ENCODE measurements at regions not wholly inside any gene's neighbourhood (a gene's known extent, or its start where the extent isn't known, plus 50 kb on each side); places are given as distances from the start of the nearest gene placed in this dataset.

- POLR2A ChIA-PET = no interaction called here
- intact Hi-C loops (cut with micrococcal nuclease) = no loop called here
- no peak for DNase-seq (ENCODE audit: low read depth, low spot score)
- H3K4me3 ChIP-seq (replicated peaks in 1 of 2; ENCODE audit: low read depth in 1 of 2, low read length in 2 of 2) = no peak overlapping the region
- no peak overlapping the region for H2AFZ ChIP-seq (ENCODE audit: low read depth, low read length, poor library complexity, severe bottlenecking)
- H3K4me1 ChIP-seq (ENCODE audit: control insufficient read depth in 1 of 2, insufficient read depth in 2 of 2, low read length in 2 of 2) = no peaks in the 10 kb centered on the region
- BruUV-seq (replicated peaks) = no TSS peak
- no peaks in the 10 kb centered on the region for H3K9me2 ChIP-seq (ENCODE audit: insufficient read depth)
- H4K20me1 ChIP-seq (ENCODE audit: insufficient read depth) = no peaks in the 10 kb centered on the region
- no peak overlapping the region for H3K9ac ChIP-seq (ENCODE audit: low read length)
- no peaks in the 10 kb centered on the region for H3K27me3 ChIP-seq (ENCODE audit: insufficient read depth, low read length)
- no peak overlapping the region for H3K4me2 ChIP-seq (ENCODE audit: low read length)
- RAD21 ChIA-PET (ENCODE audit: low non-redundant PET in 1 of 2, low total read pairs in 2 of 2, uncharacterized antibody in 2 of 2, unreplicated experiment in 2 of 2) = no interaction called here
- H3K27ac ChIP-seq (ENCODE audit: low read depth, low read length) = no peak overlapping the region
- H3K79me2 ChIP-seq (ENCODE audit: insufficient read depth, low read length) = no peaks in the 10 kb centered on the region
- H3K36me3 ChIP-seq (ENCODE audit: control insufficient read depth in 1 of 2, insufficient read depth in 2 of 2, low read length in 2 of 2) = no peaks in the 10 kb centered on the region
- TF ChIP-seq ZBTB33 (IDR thresholded peaks at IDR 0.05; ENCODE audit: extremely low read depth, insufficient replicate concordance, low read length) (no peak), POLR2AphosphoS5 (IDR thresholded peaks at IDR 0.05; ENCODE audit: low read depth, low read length) (no peak), MAX (IDR thresholded peaks at IDR 0.05) (no peak), CEBPB (IDR thresholded peaks at IDR 0.05; ENCODE audit: low read depth) (no peak), ZNF274 (IDR thresholded peaks at IDR 0.05; ENCODE audit: low read depth, low read length) (no peak), SP1 (IDR thresholded peaks at IDR 0.05; ENCODE audit: low read depth) (no peak), YY1 (IDR thresholded peaks at IDR 0.05; ENCODE audit: extremely low read depth, insufficient replicate concordance, low read depth, low read length) (no peak), RAD21 (IDR thresholded peaks at IDR 0.05; ENCODE audit: low read depth) (no peak), ZFX (IDR thresholded peaks at IDR 0.05) (no peak), ATF3 (IDR thresholded peaks at IDR 0.05) (no peak), SRF (IDR thresholded peaks at IDR 0.05; ENCODE audit: low read depth) (no peak)
- TF ChIP-seq, protein P1, sequence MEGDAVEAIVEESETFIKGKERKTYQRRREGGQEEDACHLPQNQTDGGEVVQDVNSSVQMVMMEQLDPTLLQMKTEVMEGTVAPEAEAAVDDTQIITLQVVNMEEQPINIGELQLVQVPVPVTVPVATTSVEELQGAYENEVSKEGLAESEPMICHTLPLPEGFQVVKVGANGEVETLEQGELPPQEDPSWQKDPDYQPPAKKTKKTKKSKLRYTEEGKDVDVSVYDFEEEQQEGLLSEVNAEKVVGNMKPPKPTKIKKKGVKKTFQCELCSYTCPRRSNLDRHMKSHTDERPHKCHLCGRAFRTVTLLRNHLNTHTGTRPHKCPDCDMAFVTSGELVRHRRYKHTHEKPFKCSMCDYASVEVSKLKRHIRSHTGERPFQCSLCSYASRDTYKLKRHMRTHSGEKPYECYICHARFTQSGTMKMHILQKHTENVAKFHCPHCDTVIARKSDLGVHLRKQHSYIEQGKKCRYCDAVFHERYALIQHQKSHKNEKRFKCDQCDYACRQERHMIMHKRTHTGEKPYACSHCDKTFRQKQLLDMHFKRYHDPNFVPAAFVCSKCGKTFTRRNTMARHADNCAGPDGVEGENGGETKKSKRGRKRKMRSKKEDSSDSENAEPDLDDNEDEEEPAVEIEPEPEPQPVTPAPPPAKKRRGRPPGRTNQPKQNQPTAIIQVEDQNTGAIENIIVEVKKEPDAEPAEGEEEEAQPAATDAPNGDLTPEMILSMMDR (IDR thresholded peaks at IDR 0.05 in 2 of 3, conservative IDR thresholded peaks at IDR 0.05 in 1 of 3; ENCODE audit: borderline replicate concordance in 1 of 3, insufficient read depth in 1 of 3, low read depth in 2 of 3, low read length in 2 of 3) = no peak
- TF ChIP-seq, protein P2, sequence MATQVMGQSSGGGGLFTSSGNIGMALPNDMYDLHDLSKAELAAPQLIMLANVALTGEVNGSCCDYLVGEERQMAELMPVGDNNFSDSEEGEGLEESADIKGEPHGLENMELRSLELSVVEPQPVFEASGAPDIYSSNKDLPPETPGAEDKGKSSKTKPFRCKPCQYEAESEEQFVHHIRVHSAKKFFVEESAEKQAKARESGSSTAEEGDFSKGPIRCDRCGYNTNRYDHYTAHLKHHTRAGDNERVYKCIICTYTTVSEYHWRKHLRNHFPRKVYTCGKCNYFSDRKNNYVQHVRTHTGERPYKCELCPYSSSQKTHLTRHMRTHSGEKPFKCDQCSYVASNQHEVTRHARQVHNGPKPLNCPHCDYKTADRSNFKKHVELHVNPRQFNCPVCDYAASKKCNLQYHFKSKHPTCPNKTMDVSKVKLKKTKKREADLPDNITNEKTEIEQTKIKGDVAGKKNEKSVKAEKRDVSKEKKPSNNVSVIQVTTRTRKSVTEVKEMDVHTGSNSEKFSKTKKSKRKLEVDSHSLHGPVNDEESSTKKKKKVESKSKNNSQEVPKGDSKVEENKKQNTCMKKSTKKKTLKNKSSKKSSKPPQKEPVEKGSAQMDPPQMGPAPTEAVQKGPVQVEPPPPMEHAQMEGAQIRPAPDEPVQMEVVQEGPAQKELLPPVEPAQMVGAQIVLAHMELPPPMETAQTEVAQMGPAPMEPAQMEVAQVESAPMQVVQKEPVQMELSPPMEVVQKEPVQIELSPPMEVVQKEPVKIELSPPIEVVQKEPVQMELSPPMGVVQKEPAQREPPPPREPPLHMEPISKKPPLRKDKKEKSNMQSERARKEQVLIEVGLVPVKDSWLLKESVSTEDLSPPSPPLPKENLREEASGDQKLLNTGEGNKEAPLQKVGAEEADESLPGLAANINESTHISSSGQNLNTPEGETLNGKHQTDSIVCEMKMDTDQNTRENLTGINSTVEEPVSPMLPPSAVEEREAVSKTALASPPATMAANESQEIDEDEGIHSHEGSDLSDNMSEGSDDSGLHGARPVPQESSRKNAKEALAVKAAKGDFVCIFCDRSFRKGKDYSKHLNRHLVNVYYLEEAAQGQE (IDR thresholded peaks at IDR 0.05; ENCODE audit: low read depth) = no peak
- H3K9me3 ChIP-seq (ENCODE audit: control insufficient read depth in 1 of 2, insufficient read depth in 1 of 2, low read depth in 1 of 2, low read length in 2 of 2) = peaks cover 15 to 17% of the 10 kb centered on the region in 2 experiments; a peak in 2 of 4 replicates
- CTCF ChIA-PET = no interaction called here
- no peak for ATAC-seq
Observed at GRCh38 chr2:5389740-5390139, 302.4 kb upstream of the SOX11 start.
